ENCODE measurements at regions not wholly inside any gene's neighbourhood (a gene's known extent, or its start where the extent isn't known, plus 50 kb on each side); places are given as distances from the start of the nearest gene placed in this dataset.
"Not testable (repeated sequence)": the region's sequence is repeated elsewhere in the genome, so short reads cannot be mapped to it uniquely, and the experiment has no call there.

DNA sequence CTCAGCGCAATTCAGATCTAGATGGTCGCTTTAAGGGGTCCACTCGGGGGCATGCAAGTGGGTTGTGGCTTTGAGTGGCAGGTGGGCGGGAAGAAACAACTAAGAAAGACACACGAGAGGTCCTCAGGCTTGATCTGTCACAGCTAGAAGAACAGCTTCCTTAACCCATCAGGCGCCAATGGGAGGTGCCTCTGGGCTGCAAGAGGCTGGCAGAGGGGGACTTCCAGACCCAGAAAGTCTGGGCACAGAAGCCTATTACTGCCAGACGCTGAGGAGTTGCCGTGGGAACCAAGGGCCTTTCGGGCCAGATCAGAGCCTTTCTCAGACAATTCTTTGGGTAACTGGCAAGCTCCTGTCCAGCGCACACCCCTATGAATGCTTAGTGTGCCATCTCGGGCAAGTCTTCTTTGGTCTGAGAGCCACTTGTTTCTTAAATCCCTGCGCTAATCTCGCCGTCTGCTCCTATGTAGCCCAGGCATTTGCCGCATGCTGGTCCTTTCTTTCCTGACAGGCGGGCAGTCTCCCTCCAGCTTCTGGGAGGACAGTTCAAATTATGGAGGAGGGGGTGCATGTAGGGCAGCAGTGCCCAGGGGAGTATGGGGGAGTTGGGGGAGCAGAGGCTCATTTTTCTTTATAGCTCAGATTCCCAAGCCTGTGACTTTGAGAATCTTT, 300.9 kb upstream of the ZNF337 start:
- CTCF ChIA-PET; H3K4me3 ChIP-seq (ENCODE audit: low read length); H3K27me3 Mint-ChIP-seq; ATAC-seq; H3K4me1 ChIP-seq (ENCODE audit: control insufficient read depth in 2 of 2, insufficient read depth in 2 of 2, low read length in 2 of 2); H3K27ac Mint-ChIP-seq; DNase-seq; H3K4me1 Mint-ChIP-seq; intact Hi-C loops (cut with micrococcal nuclease); H3K36me3 Mint-ChIP-seq; H3K4me3 Mint-ChIP-seq; H3K9me3 ChIP-seq (ENCODE audit: control insufficient read depth in 2 of 3, low read length in 3 of 3); H3K9me3 Mint-ChIP-seq; H3K27ac ChIP-seq (ENCODE audit: low read depth, low read length); H3K36me3 ChIP-seq (ENCODE audit: control insufficient read depth in 2 of 3, insufficient read depth in 3 of 3, low read length in 3 of 3); H3K27me3 ChIP-seq (ENCODE audit: control insufficient read depth in 2 of 2, insufficient read depth in 2 of 2, low read length in 2 of 2); POLR2A ChIA-PET: not testable (repeated sequence)

DNA sequence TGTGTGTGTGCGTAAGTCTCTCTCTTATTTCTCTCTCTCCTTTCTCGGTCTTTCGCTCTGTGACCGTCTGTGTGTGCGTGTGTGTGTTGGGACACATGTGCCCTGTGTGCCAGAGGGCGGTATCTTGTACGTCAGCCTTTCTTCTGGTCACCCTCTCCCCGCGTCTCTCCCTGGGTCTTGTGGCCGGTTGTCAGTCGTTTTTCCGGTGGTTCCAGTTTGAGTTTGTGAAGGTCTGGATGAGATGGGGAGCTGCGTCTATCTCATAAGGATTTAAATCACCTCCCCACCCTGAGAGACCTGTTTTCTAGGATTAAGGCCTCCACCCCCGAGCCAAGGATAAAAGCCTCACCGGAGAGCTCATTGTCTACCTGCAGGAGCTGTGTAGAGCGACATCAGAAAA, 295.5 kb upstream of the ZNF337 start:
- Mint-ChIP-seq H3K4me1 (peaks cover under 1 to 16% (median 10%) of the 10 kb centered on the region in 7 donors), H3K27ac (no peak overlapping the region), H3K4me3 (no peak overlapping the region), H3K36me3 (peaks cover 0 to 3% (median 0%) of the 10 kb centered on the region in 5 donors), H3K27me3 (peaks cover 0 to 9% (median 4%) of the 10 kb centered on the region in 5 donors), H3K9me3 (no peaks in the 10 kb centered on the region)
- Histone ChIP-seq H3K4me3 (ENCODE audit: low read length) (no peak overlapping the region), H3K27me3 (ENCODE audit: control insufficient read depth in 2 of 2, insufficient read depth in 2 of 2, low read length in 2 of 2) (no peaks in the 10 kb centered on the region), H3K4me1 (ENCODE audit: control insufficient read depth in 2 of 2, insufficient read depth in 2 of 2, low read length in 2 of 2) (no peaks in the 10 kb centered on the region), H3K36me3 (ENCODE audit: control insufficient read depth in 2 of 3, insufficient read depth in 3 of 3, low read length in 3 of 3) (no peaks in the 10 kb centered on the region), H3K9me3 (ENCODE audit: control insufficient read depth in 2 of 3, low read length in 3 of 3) (no peaks in the 10 kb centered on the region), H3K27ac (ENCODE audit: low read depth, low read length) (no peak overlapping the region)
- POLR2A ChIA-PET = no interaction called here
- CTCF ChIA-PET = no interaction called here
- ATAC-seq (no peak), DNase-seq (no peak)
- intact Hi-C loops (cut with micrococcal nuclease) = no loop called here

DNA sequence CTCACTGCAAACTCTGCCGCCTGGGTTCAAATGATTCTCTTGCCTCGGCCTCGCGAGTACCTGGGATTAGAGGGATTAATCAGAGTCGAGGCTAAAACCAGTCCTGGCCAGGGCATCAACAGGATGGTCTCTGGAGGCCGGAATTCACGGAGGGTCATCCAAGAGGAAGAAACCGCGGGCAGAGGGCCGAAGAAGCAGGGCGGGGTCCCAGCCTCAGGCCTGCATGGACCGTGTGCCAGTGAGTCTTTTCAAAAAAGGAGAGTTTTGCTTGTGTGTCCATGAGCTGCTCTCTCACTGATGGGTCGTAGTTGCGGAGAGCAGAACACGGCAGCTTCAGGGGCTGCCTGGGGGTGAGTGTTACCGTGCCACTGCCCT, 295.1 kb upstream of the ZNF337 start:
- Histone ChIP-seq H3K9me3 (ENCODE audit: control insufficient read depth in 2 of 3, low read length in 3 of 3) (no peaks in the 10 kb centered on the region), H3K4me1 (ENCODE audit: control insufficient read depth in 2 of 2, insufficient read depth in 2 of 2, low read length in 2 of 2) (no peaks in the 10 kb centered on the region), H3K27me3 (ENCODE audit: control insufficient read depth in 2 of 2, insufficient read depth in 2 of 2, low read length in 2 of 2) (no peaks in the 10 kb centered on the region), H3K27ac (ENCODE audit: low read depth, low read length) (no peak overlapping the region), H3K36me3 (ENCODE audit: control insufficient read depth in 2 of 3, insufficient read depth in 3 of 3, low read length in 3 of 3) (no peaks in the 10 kb centered on the region), H3K4me3 (ENCODE audit: low read length) (no peak overlapping the region)
- ATAC-seq (no peak), DNase-seq (no peak)
- H3K4me3 Mint-ChIP-seq = no peak overlapping the region
- H3K27ac Mint-ChIP-seq = no peak overlapping the region
- CTCF ChIA-PET = no interaction called here
- H3K36me3 Mint-ChIP-seq = peaks cover 0 to 3% (median 0%) of the 10 kb centered on the region in 5 donors
- intact Hi-C loops (cut with micrococcal nuclease) = no loop called here
- POLR2A ChIA-PET = no interaction called here
- peaks cover 2 to 16% (median 10%) of the 10 kb centered on the region in 7 donors for H3K4me1 Mint-ChIP-seq
- peaks cover 0 to 9% (median 4%) of the 10 kb centered on the region in 5 donors for H3K27me3 Mint-ChIP-seq
- no peaks in the 10 kb centered on the region for H3K9me3 Mint-ChIP-seq

DNA sequence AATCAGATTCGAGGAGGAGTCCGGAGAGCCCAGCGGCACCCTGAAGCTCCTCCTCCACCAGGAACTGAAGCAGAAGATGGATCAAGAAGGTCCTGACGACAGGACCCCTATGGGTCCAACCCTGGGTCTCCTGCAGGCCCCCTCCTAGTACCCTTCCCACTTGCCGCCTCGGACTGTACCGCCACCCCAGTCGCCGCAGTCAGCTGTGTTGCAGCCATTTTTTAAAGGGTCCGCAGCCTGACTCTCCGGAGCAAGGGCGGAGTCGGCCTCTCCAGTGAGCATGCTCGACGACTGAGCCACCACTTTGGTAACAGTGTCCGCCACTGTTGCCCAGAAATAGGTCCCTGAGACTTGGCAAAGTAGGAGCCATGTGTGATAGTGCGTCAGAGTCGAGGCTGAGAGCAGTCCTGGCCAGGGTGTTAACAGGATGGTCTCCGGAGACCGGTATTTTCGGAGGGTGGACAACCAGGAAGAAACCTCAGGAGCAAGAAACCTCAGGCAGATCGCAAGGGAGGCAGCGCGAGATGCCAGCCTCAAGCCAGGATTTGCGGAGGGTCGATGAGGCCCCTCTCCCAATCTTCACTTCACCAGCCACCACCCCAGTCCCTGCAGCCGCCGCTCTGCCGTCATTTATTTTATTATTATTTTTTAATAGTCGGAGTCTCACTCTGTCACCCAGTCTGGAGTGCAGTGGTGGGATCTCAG, 294.6 kb upstream of the ZNF337 start:
- Histone ChIP-seq H3K9me3 (ENCODE audit: control insufficient read depth in 2 of 3, low read length in 3 of 3) (no peaks in the 10 kb centered on the region), H3K4me1 (ENCODE audit: control insufficient read depth in 2 of 2, insufficient read depth in 2 of 2, low read length in 2 of 2) (no peaks in the 10 kb centered on the region), H3K27me3 (ENCODE audit: control insufficient read depth in 2 of 2, insufficient read depth in 2 of 2, low read length in 2 of 2) (no peaks in the 10 kb centered on the region), H3K36me3 (ENCODE audit: control insufficient read depth in 2 of 3, insufficient read depth in 3 of 3, low read length in 3 of 3) (no peaks in the 10 kb centered on the region), H3K27ac (ENCODE audit: low read depth, low read length) (no peak overlapping the region), H3K4me3 (ENCODE audit: low read length) (no peak overlapping the region)
- ChIA-PET POLR2A (no interaction called here), CTCF (no interaction called here)
- Mint-ChIP-seq H3K9me3 (no peaks in the 10 kb centered on the region), H3K27me3 (peaks cover 0 to 9% (median 6%) of the 10 kb centered on the region in 5 donors), H3K4me3 (no peak overlapping the region), H3K36me3 (peaks cover 0 to 3% (median 0%) of the 10 kb centered on the region in 5 donors), H3K4me1 (peaks cover 2 to 18% (median 11%) of the 10 kb centered on the region in 7 donors), H3K27ac (no peak overlapping the region)
- intact Hi-C loops (cut with micrococcal nuclease) = no loop called here
- DNase-seq (no peak), ATAC-seq (no peak)

DNA sequence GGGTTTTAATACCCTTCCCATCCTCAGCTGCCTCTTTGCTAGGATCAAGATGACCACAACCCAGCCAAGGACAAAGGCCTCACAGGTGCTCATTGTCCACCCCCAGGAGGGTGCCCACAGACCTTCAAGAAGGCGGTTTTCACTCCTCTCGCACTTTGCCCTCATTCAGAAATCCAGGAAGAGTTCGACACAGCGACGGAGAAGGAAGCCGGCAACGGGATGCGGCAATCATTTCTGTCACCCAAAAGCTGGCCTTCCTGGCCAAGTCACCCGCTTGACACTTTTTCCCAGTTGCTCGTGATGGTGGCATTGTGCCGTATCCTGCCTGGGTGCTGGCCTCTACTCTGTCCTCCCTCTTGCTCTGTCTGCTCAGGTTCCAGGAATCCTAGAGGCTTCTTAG, 293.0 kb upstream of the ZNF337 start:
- H3K36me3 Mint-ChIP-seq; H3K27me3 ChIP-seq (ENCODE audit: control insufficient read depth in 2 of 2, insufficient read depth in 2 of 2, low read length in 2 of 2); H3K27ac Mint-ChIP-seq; H3K9me3 Mint-ChIP-seq; H3K4me3 Mint-ChIP-seq; H3K4me1 ChIP-seq (ENCODE audit: control insufficient read depth in 2 of 2, insufficient read depth in 2 of 2, low read length in 2 of 2); H3K4me3 ChIP-seq (ENCODE audit: low read length); H3K36me3 ChIP-seq (ENCODE audit: control insufficient read depth in 2 of 3, insufficient read depth in 3 of 3, low read length in 3 of 3); CTCF ChIA-PET; ATAC-seq; POLR2A ChIA-PET; H3K27ac ChIP-seq (ENCODE audit: low read depth, low read length); H3K27me3 Mint-ChIP-seq; DNase-seq; H3K9me3 ChIP-seq (ENCODE audit: control insufficient read depth in 2 of 3, low read length in 3 of 3): not testable (repeated sequence)
- intact Hi-C loops (cut with micrococcal nuclease) = loop anchor here in 1 of 2 donors (5.0 kb wide), 1 partner anchor 292 kb away; the partner anchor contains the start of gene ZNF337
- peaks cover 2 to 25% (median 11%) of the 10 kb centered on the region in 7 donors for H3K4me1 Mint-ChIP-seq

DNA sequence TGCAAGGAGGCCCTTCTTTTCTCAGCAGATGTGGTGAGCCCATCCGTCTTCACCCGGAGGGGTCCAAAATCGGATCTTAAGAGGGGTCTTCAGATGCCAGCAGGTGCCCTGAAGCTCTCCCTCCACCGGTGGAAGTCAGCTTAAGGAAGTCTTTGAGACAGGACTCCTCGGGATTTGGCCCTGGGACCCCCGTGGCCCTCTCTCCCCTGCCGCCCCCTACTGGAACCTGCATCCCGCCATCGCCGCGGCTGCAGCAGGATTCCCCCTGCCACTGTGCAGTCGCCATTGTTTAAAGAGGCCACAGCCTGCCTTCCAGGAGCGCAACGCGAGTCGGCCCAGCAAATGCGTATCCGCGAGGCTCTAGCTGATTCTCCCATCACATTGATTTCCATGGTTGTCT, 292.5 kb upstream of the ZNF337 start:
- Histone ChIP-seq H3K4me1 (ENCODE audit: control insufficient read depth in 2 of 2, insufficient read depth in 2 of 2, low read length in 2 of 2) (no peaks in the 10 kb centered on the region), H3K27me3 (ENCODE audit: control insufficient read depth in 2 of 2, insufficient read depth in 2 of 2, low read length in 2 of 2) (no peaks in the 10 kb centered on the region), H3K9me3 (ENCODE audit: control insufficient read depth in 2 of 3, low read length in 3 of 3) (no peaks in the 10 kb centered on the region), H3K27ac (ENCODE audit: low read depth, low read length) (no peak overlapping the region), H3K36me3 (ENCODE audit: control insufficient read depth in 2 of 3, insufficient read depth in 3 of 3, low read length in 3 of 3) (no peaks in the 10 kb centered on the region), H3K4me3 (ENCODE audit: low read length) (no peak overlapping the region)
- intact Hi-C loops (cut with micrococcal nuclease) = loop anchor here in 1 of 2 donors (5.0 kb wide), 1 partner anchor 292 kb away; the partner anchor contains the start of gene ZNF337
- DNase-seq (no peak), ATAC-seq (no peak)
- Mint-ChIP-seq H3K36me3 (peaks cover 0 to 3% (median 0%) of the 10 kb centered on the region in 5 donors), H3K9me3 (peaks cover 0 to 2% (median 0%) of the 10 kb centered on the region in 11 donors), H3K27me3 (peaks cover 0 to 10% (median 6%) of the 10 kb centered on the region in 5 donors), H3K4me1 (peaks cover 2 to 25% (median 11%) of the 10 kb centered on the region in 7 donors), H3K27ac (no peak overlapping the region), H3K4me3 (no peak overlapping the region)
- CTCF ChIA-PET = no interaction called here
- POLR2A ChIA-PET = no interaction called here

Data from naive thymus-derived CD4-positive, alpha-beta T cell (primary cell).